PC-9 (cell line): ENCODE measurements at regions not wholly inside any gene's neighbourhood (a gene's known extent, or its start where the extent isn't known, plus 50 kb on each side); places are given as distances from the start of the nearest gene placed in this dataset.

ENCODE experiments used
- BruUV-seq: library from RNA; stranded (reverse); fragments of 400-500 nt; replicated peaks from 2 replicates; lab custom pipeline; 2021; lab: Mats Ljungman, UMichigan
- CTCF ChIA-PET: fragments of 300-600 bp; sonication (Branson Sonifier 250); formaldehyde crosslinking; loops from one replicate; lab custom pipeline; 2022; ENCODE audit warnings: antibody characterized with exemption; lab: Charles Lee
- POLR2A ChIA-PET: fragments of 300-600 bp; sonication (Branson Sonifier 250); formaldehyde crosslinking; loops from one replicate; lab custom pipeline; 2022; ENCODE audit warnings: antibody characterized with exemption; ENCODE audit not compliant: unreplicated experiment; lab: Charles Lee
- DNase-seq, 2 experiments: peaks; one replicate each; pipeline versions ENCODE4 v3.0.0 to v3.0.0-alpha.2; 2015 to 2022; ENCODE audit warnings: mixed read lengths in 1 of 2
- H2AFZ ChIP-seq: fragments of 200-600 bp; sonication (generic); 2 replicates; pipeline ENCODE4 v1.8.1; 2017; ENCODE audit warnings: antibody characterized with exemption
- H3F3A ChIP-seq: fragments of 200-600 bp; sonication (generic); 2 replicates; pipeline ENCODE4 v1.8.1; 2017; ENCODE audit warnings: antibody characterized with exemption, mild to moderate bottlenecking, low read depth; ENCODE audit not compliant: insufficient read depth
- H3K27ac ChIP-seq: fragments of 200-600 bp; sonication (generic); 2 replicates; pipeline ENCODE4 v1.6.1; 2016; ENCODE audit warnings: mixed run types
- H3K27me3 ChIP-seq: fragments of 200-600 bp; sonication (generic); 2 replicates; pipeline ENCODE4 v1.6.1; 2016; ENCODE audit warnings: low read depth, mixed run types; ENCODE audit not compliant: insufficient read depth
- H3K36me3 ChIP-seq: fragments of 200-600 bp; sonication (generic); 2 replicates; pipeline ENCODE4 v1.6.1; 2016; ENCODE audit warnings: low read depth, mixed run types
- H3K4me1 ChIP-seq: fragments of 200-600 bp; sonication (generic); replicated peaks from 2 replicates; pipeline ENCODE4 v1.6.1; 2016; ENCODE audit warnings: mixed run types; ENCODE audit not compliant: insufficient read depth
- H3K4me2 ChIP-seq: fragments of 200-600 bp; sonication (generic); 2 replicates; pipeline ENCODE4 v1.6.1; 2017; ENCODE audit warnings: mixed run types
- H3K4me3 ChIP-seq: fragments of 200-600 bp; sonication (generic); 2 replicates; pipeline ENCODE4 v1.6.1; 2016; ENCODE audit warnings: mixed run types
- H3K79me2 ChIP-seq: fragments of 200-600 bp; sonication (generic); 2 replicates; pipeline ENCODE4 v1.6.1; 2017; ENCODE audit warnings: low read depth, mixed run types
- H3K9me2 ChIP-seq: fragments of 200-600 bp; sonication (generic); 2 replicates; pipeline ENCODE4 v1.8.1; 2017; ENCODE audit warnings: mild to moderate bottlenecking; ENCODE audit not compliant: insufficient read depth
- H3K9me3 ChIP-seq: fragments of 200-600 bp; sonication (generic); 2 replicates; pipeline ENCODE4 v1.8.1; 2016; ENCODE audit warnings: low read depth; ENCODE audit not compliant: insufficient read depth
- H4K20me1 ChIP-seq: fragments of 200-600 bp; sonication (generic); 2 replicates; pipeline ENCODE4 v1.8.1; 2017; ENCODE audit not compliant: insufficient read depth
- CTCF ChIP-seq: fragments of 200-600 bp; sonication (generic); conservative IDR thresholded peaks from 2 replicates; pipeline ENCODE4 v1.6.1; 2017; ENCODE audit warnings: mixed run types, antibody characterized with exemption, mild to moderate bottlenecking, moderate library complexity
- EZH2 ChIP-seq: fragments of 200-600 bp; sonication (generic); IDR thresholded peaks from 2 replicates; pipeline ENCODE4 v1.8.0; 2017; ENCODE audit warnings: antibody characterized with exemption, low read depth
- intact Hi-C: fragments of 100-400 bp; cut with micrococcal nuclease; formaldehyde crosslinking; loops from one replicate; pipeline ENCODE4 v1.10.0; 2022; ENCODE audit not compliant: unreplicated experiment

- no peak overlapping the region for H2AFZ ChIP-seq
- H3K4me1 ChIP-seq: no peaks in the 10 kb centered on the region
- CTCF ChIA-PET: no interaction called here
- no peaks in the 10 kb centered on the region for H3K9me3 ChIP-seq
- H3K27ac ChIP-seq: no peak overlapping the region
- H3K36me3 ChIP-seq: no peaks in the 10 kb centered on the region
- H3K4me3 ChIP-seq: no peak overlapping the region
- DNase-seq: no peak
- TF ChIP-seq CTCF (no peak), EZH2 (no peak)
- H3K27me3 ChIP-seq: no peaks in the 10 kb centered on the region
- H3K4me2 ChIP-seq: no peak overlapping the region
- H3K79me2 ChIP-seq: no peaks in the 10 kb centered on the region
- no TSS peak for BruUV-seq
- no peaks in the 10 kb centered on the region for H3K9me2 ChIP-seq
- no peaks in the 10 kb centered on the region for H4K20me1 ChIP-seq
- POLR2A ChIA-PET: no interaction called here
- H3F3A ChIP-seq: no peaks in the 10 kb centered on the region
- intact Hi-C loops: no loop called here
Observed at GRCh38 chr2:221216636-221217035, 355.5 kb downstream of the EPHA4 start.

GRCh38 chr2:221225752-221226151 lies 346.4 kb downstream of the EPHA4 start:
- ChIA-PET CTCF (no interaction called here), POLR2A (no interaction called here)

DNA sequence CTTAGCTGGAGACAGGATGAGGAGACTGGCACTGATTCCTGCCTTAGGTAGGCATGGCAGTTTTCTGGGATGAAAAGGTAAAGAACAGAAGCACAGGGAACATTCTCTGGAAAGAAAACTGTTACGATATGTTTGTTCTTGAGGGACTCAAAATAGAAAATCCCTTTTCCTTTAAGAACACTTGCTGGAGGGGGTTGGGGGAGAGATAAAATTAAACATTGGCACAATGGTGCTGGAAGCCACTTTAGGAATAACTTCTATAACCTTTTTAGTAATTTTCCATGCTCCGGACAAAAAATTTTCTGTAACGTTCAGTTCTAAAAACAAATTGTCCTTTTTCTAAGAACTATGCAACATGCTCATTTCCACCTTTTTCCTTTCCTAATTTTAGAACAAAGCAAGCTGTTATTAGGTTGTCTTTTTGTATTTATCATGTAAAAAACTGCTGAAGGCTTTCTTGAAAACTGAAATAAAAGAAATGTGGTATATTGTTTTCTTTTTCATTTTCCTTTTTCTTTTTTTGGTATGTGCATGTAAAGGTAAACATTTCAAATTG lies 343.8 kb downstream of the EPHA4 start:
- ChIA-PET CTCF (no interaction called here), POLR2A (no interaction called here)
- no peaks in the 10 kb centered on the region for H3K79me2 ChIP-seq
- no peaks in the 10 kb centered on the region for H3F3A ChIP-seq
- H3K36me3 ChIP-seq: no peaks in the 10 kb centered on the region
- H3K4me1 ChIP-seq: no peaks in the 10 kb centered on the region
- no peaks in the 10 kb centered on the region for H3K27me3 ChIP-seq
- no TSS peak for BruUV-seq
- H3K27ac ChIP-seq: no peak overlapping the region
- H3K9me2 ChIP-seq: no peaks in the 10 kb centered on the region
- H3K4me2 ChIP-seq: no peak overlapping the region
- no peak for DNase-seq
- TF ChIP-seq CTCF: no peak
- no peak for TF ChIP-seq EZH2
- no peaks in the 10 kb centered on the region for H3K9me3 ChIP-seq
- no peaks in the 10 kb centered on the region for H4K20me1 ChIP-seq
- intact Hi-C loops: no loop called here
- H3K4me3 ChIP-seq: no peak overlapping the region
- no peak overlapping the region for H2AFZ ChIP-seq

More at GRCh38 chr2:221225752-221226151, 346.4 kb downstream of the EPHA4 start:
- TF ChIP-seq EZH2: no peak
- no peak for TF ChIP-seq CTCF
- H3K27ac ChIP-seq: no peak overlapping the region
- H3K9me2 ChIP-seq: no peaks in the 10 kb centered on the region; the same call in 1 of the 2 replicates
- intact Hi-C loops: no loop called here
- no peak overlapping the region for H3K4me3 ChIP-seq
- no TSS peak for BruUV-seq
- H3K27me3 ChIP-seq: no peaks in the 10 kb centered on the region
- no peaks in the 10 kb centered on the region for H3F3A ChIP-seq
- no peaks in the 10 kb centered on the region for H3K9me3 ChIP-seq
- H3K4me1 ChIP-seq: no peaks in the 10 kb centered on the region
- H3K36me3 ChIP-seq: no peaks in the 10 kb centered on the region
- no peak for DNase-seq
- no peak overlapping the region for H3K4me2 ChIP-seq
- H3K79me2 ChIP-seq: no peaks in the 10 kb centered on the region
- H4K20me1 ChIP-seq: no peaks in the 10 kb centered on the region
- no peak overlapping the region for H2AFZ ChIP-seq
